Mucosa of descending colon (tissue), 3 donors: ENCODE measurements at regions not wholly inside any gene's neighbourhood (a gene's known extent, or its start where the extent isn't known, plus 50 kb on each side); places are given as distances from the start of the nearest gene placed in this dataset.

Experiments
- ATAC-seq: fragments of 200-7000 bp; cut with Tn5 transposase; one replicate; pipeline ENCODE4 v1.9.1; 2020; ENCODE audit warnings: mild to moderate bottlenecking, moderate library complexity
- DNase-seq, 3 donors: peaks; one replicate each; pipeline ENCODE4 v3.0.0-alpha.2; 2020
- H3K36me3 ChIP-seq: fragments of 200-600 bp; one replicate; pipeline ENCODE4 v1.8.0; 2021; ENCODE audit warnings: low read depth, mild to moderate bottlenecking
- H3K4me1 ChIP-seq: fragments of 200-600 bp; one replicate; pipeline ENCODE4 v1.8.0; 2021; ENCODE audit warnings: low read depth, mild to moderate bottlenecking
- H3K4me3 ChIP-seq: fragments of 200-600 bp; one replicate; pipeline ENCODE4 v1.8.0; 2021; ENCODE audit warnings: mild to moderate bottlenecking
- H3K9me3 ChIP-seq: fragments of 200-600 bp; one replicate; pipeline ENCODE4 v1.8.0; 2021; ENCODE audit warnings: mild to moderate bottlenecking
- intact Hi-C, 2 donors: fragments of 100-400 bp; cut with DNase I in 1 of 2; cut with micrococcal nuclease in 1 of 2; formaldehyde crosslinking; loops; one replicate each; pipeline versions ENCODE4 v1.11.0 to v1.11.1; 2022; cut with DNase I, micrococcal nuclease
- TF ChIP-seq, protein P1 (sequence below): fragments of 200-600 bp; IDR thresholded peaks from one replicate; pipeline ENCODE4 v1.8.0; 2022; ENCODE audit warnings: antibody characterized with exemption, mild to moderate bottlenecking
- donor health status: DM: no; HTN: no; CAD: no; lungs with moderate emphysema.
- donor health status: DM: no; HTN: no; CAD: no.
- donor health status: DM: no; HTN: yes; CAD: no.

DNA sequence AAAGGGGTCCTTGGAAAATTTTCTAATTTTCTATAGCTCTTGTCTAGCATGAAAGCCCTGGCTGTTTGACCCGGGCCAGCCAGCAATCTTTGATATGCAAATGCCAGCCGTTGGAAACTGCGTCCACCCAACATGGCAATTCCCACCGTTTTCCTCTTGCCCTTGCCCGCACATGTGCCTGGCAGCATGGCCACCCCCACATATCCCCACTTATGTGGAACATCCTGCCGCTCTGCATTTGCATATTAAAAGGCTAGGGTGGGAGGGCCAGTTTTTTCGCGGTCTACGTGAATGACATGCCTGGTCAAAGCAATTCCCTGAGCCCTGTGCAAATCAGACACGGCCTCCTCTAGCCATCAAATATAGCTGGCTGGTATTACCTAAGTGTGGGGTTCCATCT lies 110.3 kb upstream of the TDRD3 start:
- no peak for ATAC-seq
- Histone ChIP-seq H3K9me3 (no peaks in the 10 kb centered on the region), H3K4me1 (no peaks in the 10 kb centered on the region), H3K36me3 (no peaks in the 10 kb centered on the region), H3K4me3 (no peak overlapping the region)
- TF ChIP-seq, protein P1, sequence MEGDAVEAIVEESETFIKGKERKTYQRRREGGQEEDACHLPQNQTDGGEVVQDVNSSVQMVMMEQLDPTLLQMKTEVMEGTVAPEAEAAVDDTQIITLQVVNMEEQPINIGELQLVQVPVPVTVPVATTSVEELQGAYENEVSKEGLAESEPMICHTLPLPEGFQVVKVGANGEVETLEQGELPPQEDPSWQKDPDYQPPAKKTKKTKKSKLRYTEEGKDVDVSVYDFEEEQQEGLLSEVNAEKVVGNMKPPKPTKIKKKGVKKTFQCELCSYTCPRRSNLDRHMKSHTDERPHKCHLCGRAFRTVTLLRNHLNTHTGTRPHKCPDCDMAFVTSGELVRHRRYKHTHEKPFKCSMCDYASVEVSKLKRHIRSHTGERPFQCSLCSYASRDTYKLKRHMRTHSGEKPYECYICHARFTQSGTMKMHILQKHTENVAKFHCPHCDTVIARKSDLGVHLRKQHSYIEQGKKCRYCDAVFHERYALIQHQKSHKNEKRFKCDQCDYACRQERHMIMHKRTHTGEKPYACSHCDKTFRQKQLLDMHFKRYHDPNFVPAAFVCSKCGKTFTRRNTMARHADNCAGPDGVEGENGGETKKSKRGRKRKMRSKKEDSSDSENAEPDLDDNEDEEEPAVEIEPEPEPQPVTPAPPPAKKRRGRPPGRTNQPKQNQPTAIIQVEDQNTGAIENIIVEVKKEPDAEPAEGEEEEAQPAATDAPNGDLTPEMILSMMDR, result no peak
- intact Hi-C loops, result no loop called here
- no peak for DNase-seq

DNA sequence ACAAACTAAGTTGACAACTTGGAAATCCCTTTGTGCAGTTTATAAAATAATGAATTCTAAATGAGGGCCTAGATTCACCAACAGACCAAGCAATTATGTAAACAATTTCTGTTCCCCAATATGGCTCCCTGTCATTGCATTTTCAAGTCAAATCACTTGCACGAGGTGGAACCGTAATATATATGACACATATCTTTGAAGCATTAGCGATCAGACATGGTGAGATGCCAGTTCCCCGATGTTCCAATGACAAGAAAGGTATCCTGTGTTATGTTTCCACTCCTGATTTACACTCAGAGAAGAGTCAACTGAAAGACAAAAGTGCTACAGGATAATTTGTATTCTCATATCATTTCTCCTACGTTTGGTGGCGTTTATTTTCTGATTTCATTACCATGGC lies 108.5 kb upstream of the TDRD3 start:
- no peaks in the 10 kb centered on the region for H3K9me3 ChIP-seq
- TF ChIP-seq, protein P1, result no peak
- DNase-seq (no peak), ATAC-seq (no peak)
- H3K36me3 ChIP-seq, result no peaks in the 10 kb centered on the region
- H3K4me1 ChIP-seq, result no peaks in the 10 kb centered on the region
- no peak overlapping the region for H3K4me3 ChIP-seq
- intact Hi-C loops, result no loop called here

DNA sequence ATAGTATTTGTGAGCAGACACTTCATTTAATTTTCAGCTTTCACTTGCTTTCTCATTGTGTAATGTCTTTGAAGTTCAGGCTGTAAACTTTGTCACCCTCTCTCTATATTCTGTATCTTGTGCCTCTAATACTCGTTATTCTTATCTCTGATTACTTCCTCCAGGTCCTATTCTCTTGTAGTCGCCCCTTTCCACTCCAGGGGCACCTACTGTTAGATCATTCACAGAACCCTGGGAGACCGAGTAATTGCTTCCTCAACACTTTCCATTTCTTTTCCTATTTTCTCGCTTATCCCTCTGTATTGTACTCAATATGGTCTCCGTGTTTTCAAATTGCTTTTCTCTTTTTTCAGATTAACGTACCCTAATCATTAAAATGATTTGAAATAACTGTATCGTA lies 93.9 kb upstream of the TDRD3 start:
- TF ChIP-seq, protein P1, result no peak
- DNase-seq, result no peak
- intact Hi-C loops, result no loop called here
- no peak for ATAC-seq
- Histone ChIP-seq H3K9me3 (no peaks in the 10 kb centered on the region), H3K4me1 (no peaks in the 10 kb centered on the region), H3K36me3 (no peaks in the 10 kb centered on the region), H3K4me3 (no peak overlapping the region)

DNA sequence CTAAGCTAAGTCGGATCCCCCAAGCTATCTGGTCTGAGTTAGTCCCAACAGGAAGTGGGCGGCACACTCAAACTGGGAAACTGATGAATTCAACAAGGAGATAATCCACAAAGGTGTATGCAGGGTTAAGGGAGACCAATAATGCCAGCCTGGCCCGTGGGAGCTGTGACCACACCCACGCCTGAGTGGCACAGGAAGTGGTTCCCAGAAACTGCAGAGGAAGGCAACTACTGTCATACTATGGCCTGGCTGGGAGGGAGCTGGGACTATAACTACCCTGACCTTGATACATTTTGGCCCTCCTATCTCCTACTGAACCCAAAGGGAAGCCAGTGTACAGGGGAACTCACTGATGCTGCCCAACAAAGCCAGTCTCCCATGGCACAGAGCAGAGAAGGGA lies 85.5 kb upstream of the TDRD3 start:
- no peak for ATAC-seq
- no peaks in the 10 kb centered on the region for H3K9me3 ChIP-seq
- DNase-seq, result no peak
- intact Hi-C loops, result no loop called here
- no peak overlapping the region for H3K4me3 ChIP-seq
- no peaks in the 10 kb centered on the region for H3K4me1 ChIP-seq
- TF ChIP-seq, protein P1, result no peak
- H3K36me3 ChIP-seq, result no peaks in the 10 kb centered on the region

DNA sequence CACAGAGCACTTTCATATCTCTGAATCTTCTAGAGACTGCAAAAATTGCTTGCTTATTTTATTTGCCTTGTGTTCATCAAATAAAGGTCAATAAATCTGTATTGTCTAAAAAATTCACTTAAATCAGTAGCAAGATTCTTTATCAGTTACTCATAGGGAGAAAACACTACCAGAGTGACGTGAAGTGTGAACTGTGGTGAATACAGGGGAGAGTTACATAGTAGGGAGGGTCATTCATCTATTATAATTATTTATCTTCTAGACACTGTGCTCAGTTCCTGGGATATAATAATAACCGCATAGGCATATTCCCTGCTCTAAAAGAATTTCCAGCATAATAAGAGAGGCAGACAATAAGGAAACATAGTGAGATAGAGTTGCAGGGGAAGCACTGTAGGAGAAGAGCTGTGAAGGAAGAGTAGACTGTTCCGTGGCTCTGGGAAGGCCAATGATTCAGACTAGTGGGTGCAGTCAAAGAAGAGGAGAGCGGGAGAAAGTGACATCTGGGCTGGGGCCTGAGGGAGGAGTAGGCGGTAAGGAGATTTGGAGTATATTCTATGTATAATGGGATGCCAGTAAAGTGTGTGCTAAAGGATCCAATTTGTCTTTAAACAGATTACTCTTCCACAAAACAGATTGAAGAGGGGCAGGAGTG lies 84.0 kb upstream of the TDRD3 start:
- H3K36me3 ChIP-seq, result no peaks in the 10 kb centered on the region
- ATAC-seq (no peak), DNase-seq (no peak)
- no peaks in the 10 kb centered on the region for H3K4me1 ChIP-seq
- TF ChIP-seq, protein P1, result no peak
- intact Hi-C loops, result no loop called here
- no peak overlapping the region for H3K4me3 ChIP-seq
- H3K9me3 ChIP-seq, result no peaks in the 10 kb centered on the region

DNA sequence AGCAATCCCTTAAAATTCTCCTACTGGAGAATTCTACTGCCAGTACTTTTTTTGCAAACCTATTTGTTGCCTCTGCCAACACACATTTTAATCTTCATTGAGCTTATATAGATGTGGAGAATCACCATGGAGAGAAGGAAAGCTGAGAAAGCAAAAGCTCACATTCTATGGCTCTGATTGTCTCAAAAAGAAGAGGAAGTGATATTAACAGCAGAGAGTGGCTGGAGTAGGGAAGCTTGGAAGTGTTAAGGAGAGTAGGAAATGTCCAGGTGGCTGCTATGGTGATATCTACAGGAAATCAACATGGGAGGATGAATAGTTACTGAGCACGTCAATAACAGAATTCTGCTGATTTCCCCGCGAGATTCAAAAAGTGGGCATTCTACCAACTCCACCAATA lies 78.8 kb upstream of the TDRD3 start:
- Histone ChIP-seq H3K36me3 (no peaks in the 10 kb centered on the region), H3K4me1 (no peaks in the 10 kb centered on the region), H3K4me3 (no peak overlapping the region), H3K9me3 (no peaks in the 10 kb centered on the region)
- ATAC-seq, result no peak
- intact Hi-C loops, result no loop called here
- DNase-seq, result no peak
- TF ChIP-seq, protein P1, result no peak
